Esophagus squamous epithelium (tissue), 4 donors: ENCODE measurements at regions not wholly inside any gene's neighbourhood (a gene's known extent, or its start where the extent isn't known, plus 50 kb on each side); places are given as distances from the start of the nearest gene placed in this dataset.

ENCODE experiments used
- POLR2A ChIP-seq, 4 donors: fragments of 450-650 bp; IDR thresholded peaks; one replicate each; pipeline ENCODE4 v1.6.1; 2017; ENCODE audit warnings: antibody characterized with exemption in 4 of 4, mild to moderate bottlenecking in 4 of 4, moderate library complexity in 3 of 4
- TF ChIP-seq, protein P1 (sequence below), 6 experiments: fragments of 450-650 bp in 4 of 6; fragments of 200-600 bp in 2 of 6; sonication (generic) in 2 of 6; IDR thresholded peaks; one replicate each; pipeline ENCODE4 v1.5.1; 2016 to 2019; ENCODE audit warnings: antibody characterized with exemption in 6 of 6, mild to moderate bottlenecking in 4 of 6, moderate library complexity in 4 of 6

DNA sequence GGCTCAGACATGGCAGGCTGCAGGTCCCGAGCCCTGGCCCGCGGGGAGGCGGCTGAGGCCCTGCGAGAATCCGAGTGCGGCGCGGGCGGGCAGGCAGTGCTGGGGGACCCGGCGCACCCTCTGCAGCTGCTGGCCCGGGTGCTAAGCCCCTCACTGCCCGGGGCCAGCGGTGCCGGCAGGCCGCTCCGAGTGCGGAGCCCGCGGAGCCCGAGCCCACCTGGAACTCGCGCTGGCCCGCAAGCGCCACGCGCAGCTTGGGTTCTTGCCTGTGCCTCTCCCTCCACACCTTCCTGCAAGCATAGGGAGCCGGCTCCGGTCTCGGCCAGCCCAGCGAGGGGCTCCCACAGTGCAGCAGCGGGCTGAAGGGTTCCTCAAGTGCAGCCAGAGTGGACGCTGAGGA is 97.5 kb downstream of the QDPR start:
- TF ChIP-seq, protein P1, sequence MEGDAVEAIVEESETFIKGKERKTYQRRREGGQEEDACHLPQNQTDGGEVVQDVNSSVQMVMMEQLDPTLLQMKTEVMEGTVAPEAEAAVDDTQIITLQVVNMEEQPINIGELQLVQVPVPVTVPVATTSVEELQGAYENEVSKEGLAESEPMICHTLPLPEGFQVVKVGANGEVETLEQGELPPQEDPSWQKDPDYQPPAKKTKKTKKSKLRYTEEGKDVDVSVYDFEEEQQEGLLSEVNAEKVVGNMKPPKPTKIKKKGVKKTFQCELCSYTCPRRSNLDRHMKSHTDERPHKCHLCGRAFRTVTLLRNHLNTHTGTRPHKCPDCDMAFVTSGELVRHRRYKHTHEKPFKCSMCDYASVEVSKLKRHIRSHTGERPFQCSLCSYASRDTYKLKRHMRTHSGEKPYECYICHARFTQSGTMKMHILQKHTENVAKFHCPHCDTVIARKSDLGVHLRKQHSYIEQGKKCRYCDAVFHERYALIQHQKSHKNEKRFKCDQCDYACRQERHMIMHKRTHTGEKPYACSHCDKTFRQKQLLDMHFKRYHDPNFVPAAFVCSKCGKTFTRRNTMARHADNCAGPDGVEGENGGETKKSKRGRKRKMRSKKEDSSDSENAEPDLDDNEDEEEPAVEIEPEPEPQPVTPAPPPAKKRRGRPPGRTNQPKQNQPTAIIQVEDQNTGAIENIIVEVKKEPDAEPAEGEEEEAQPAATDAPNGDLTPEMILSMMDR (IDR thresholded peaks at IDR 0.05) = no peak
- TF ChIP-seq POLR2A (IDR thresholded peaks at IDR 0.05) = no peak
